NCI-H187 treated with DMSO at 0.1 percent for 48 hours (cell line): ENCODE measurements at regions not wholly inside any gene's neighbourhood (a gene's known extent, or its start where the extent isn't known, plus 50 kb on each side); places are given as distances from the start of the nearest gene placed in this dataset.

Source experiments
- DNase-seq: peaks from one replicate; lab custom pipeline; 2025; lab: John Stamatoyannopoulos, UW

DNA sequence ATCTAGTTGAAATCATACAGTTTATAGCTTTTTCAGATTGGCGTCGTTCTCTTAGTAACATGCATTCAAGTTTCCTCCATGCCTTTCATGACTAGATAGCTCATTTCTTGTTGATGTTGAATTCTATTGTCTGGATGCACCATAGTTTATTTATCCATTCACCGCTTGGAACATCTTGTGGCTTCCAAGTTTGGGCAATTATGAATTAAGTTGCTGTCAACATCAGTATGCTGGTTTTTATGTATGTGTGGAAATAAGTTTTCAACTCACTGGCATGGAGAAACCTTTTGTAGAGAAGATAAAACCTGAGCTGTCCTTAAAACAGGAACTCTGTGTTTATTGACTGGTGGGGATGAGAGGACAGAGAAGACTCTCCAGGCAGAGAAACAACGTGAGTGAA lies 248.0 kb downstream of the CDC5L start:
- no peak for DNase-seq

DNA sequence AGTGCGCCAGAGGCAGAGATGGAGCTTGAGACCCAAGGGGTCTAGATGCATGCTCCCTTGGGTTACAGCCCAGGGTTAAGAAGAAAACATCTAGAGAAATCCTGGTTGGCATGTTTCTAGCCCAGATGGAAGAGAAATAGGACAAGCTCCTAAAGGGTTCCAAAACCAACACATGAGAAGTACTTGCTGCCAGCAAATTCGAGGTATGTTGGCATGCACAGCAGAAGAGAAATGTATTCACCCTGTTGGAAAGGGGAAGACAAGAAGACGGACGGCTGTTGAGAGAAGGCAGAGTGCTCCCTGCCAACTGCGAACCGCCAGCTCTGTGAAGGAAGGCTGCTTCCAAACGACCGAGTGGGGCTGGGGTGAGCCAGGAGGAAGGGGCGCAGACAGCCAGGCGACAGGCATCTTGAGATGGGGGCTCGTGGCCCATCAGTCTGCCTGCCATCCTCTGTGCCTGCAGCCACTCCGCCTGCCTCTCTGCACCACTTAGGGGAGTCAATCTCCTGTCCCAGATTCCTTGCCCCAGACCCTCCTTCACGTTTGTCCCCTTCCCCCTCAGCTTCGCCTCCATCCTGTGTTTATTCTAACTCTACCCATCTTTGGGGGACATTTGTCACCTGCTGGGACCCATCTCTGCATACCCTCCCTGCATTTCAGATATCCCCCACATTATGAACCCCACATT lies 249.2 kb downstream of the CDC5L start:
- no peak for DNase-seq

- DNase-seq = no peak
Measured at GRCh38 chr6:44641344-44642031, 254.0 kb downstream of the CDC5L start.

DNA sequence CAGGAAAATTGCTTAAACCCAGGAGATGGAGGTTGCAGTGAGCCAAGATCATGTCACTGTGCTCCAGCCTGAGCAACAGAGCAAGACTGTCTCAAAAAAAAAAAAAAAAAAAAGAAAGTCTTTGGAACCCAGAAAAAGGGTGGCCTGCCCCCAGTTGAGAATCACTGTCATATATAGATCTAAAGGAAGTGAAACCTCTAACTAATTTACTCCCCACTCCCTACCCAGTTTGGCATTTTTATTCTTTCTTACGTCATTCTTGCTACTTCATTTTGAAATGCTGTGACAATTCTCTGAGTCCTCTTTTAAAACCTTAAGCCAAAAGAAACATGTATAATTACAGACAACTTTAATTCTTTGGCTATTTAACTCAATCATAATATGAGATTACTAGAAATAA lies 254.8 kb downstream of the CDC5L start:
- DNase-seq = no peak

- DNase-seq = no peak
Measured at GRCh38 chr6:44642870-44643522, 255.5 kb downstream of the CDC5L start.

- DNase-seq = no peak
Measured at GRCh38 chr6:44645276-44645675, 257.8 kb downstream of the CDC5L start.

GRCh38 chr6:44646355-44646754 lies 258.8 kb downstream of the CDC5L start:
- DNase-seq = no peak

GRCh38 chr6:44649365-44650025 lies 262.0 kb downstream of the CDC5L start:
- DNase-seq = no peak

GRCh38 chr6:44650495-44650894 lies 263.0 kb downstream of the CDC5L start:
- DNase-seq = no peak

DNA sequence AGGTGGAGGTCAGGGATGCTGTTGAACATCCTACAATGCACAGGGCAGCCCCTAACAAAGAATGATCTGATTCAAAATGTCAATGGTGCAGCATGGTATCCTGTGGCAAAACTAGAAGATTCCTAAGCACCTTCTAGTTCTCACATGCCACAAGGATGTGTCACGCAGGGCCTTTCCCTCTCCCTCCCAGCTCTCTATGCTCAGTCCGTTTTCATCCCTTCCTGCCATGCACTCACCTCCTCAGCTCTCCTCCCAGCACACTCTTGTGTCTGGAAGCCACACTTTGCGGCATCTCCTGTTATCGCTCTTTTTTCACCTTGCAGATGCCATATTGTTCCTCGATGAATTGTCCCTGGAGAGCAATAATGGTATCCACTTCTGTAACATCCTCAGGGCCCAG lies 263.4 kb downstream of the CDC5L start:
- no peak for DNase-seq

DNA sequence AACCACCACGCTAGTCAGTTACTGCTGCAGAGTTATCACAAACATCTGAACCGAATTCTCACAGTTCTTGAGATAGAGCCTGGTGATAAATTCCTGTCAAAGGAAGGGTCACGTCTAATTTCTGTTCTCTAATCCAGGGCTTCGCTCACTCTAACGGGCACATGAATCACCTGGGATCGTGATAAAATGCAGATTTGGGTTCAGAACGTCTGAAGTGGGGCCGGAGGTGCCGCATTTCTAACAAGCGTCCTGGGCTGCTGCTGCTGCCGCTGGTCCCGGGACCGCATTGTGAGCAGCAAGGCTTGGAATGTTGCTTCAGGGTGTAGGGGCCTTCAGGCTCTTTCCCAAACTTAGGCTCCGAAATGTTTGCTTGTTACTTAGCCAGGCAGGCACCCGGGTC lies 264.1 kb downstream of the CDC5L start:
- DNase-seq = no peak

- DNase-seq = no peak
Measured at GRCh38 chr6:44652547-44652946, 265.0 kb downstream of the CDC5L start.

DNA sequence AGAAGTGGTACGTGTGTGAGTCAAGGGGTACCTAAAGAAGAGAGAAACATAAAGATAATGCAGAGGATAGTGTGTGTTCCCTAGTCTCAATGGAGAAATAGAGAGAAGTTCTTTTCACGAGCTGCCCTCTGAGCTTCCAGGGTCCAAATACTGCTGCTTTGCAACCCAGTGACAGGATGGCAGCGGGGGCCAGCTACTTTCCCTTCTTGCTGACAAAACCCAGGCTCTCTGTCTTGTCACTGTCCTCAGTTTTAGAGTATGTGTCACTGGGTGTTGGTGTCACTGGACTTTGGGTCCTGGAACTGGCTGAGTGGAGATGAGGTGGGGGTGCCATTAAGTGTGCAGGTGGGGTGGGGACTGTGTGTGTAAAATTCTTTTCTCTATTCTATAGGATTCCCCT lies 265.6 kb downstream of the CDC5L start:
- DNase-seq = no peak

DNA sequence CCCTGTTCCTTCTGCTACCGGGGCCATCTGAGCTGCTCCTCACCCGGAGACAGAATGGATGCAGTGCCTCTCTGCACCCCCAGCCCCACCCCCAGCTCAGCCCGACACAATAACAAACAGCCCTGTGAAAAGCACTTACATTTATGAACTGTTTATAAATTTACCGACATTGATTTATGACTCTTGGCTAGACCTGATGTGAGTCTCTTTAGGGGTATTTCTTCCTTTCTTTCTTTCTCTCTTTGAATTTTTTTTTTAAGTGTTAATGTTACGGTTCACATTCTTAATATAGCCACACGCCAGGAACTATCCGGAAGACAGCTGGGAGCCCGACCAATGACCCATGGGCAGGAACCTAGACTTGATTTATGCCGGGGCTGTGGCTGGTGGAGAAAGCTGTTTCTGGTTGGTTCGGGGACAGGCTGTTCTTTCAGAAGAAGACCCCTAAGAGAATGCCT lies 266.3 kb downstream of the CDC5L start:
- no peak for DNase-seq

DNA sequence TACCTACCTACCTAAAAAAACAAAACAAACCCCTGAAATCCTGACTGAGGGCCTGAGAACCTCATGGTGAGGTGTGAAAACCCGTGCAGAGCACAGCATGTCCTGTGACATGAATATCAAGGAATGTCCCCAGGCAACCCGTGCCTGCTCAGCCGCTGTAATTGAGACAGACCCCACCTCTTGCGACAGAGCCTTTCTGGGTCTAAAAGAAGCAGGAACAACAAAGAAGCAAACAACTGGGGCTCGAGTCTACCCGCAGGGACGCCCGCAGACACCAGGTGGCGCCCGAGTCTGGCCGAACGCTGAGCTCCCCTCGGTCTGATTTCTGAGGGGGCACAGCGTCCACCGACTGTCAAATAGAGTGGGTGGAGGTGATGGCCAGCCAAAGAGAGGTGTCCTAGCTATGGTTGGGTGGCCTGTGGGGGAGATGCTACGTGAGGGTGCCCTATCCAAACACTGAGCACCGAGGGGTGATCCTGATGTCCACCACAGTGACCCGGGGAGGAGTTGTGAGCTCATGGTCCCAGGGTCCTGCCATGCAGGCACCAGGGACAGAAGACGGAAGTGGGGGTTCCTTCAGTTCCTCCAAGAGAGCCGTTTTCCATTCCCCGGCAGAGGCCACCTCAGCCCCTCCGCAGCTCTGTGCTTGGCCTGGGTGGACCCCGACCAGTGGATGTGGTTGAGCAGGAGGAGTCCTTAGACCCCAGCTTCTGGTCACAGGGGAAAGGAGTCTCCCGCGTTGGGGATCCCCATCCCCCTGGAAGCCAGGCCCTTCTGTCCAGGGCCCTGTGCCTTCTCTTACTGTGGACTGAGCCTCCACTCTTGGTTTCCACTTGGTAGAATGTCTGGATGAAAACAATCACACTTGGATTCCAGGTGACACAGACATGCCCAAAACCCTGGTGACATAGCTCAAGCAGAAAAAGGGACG lies 268.2 kb downstream of the CDC5L start:
- DNase-seq = no peak

DNA sequence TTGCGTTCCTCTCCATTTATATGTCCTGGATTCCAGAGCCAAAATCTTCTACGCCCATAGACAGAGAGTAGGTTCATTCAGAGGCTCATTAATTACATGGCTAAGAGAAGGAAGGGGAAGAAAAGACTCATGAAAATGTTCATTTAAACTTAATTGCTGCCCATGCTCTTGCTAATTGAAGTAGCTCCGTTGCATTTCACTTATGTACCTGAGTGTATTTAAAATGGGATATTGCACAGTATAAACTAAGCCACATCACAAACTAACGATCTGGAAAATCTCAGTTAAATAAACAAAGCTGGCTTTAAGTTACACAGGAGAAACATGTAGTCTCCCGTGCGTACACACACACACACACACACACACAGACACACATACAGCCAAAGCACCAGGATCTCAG lies 269.2 kb downstream of the CDC5L start:
- DNase-seq = no peak

DNA sequence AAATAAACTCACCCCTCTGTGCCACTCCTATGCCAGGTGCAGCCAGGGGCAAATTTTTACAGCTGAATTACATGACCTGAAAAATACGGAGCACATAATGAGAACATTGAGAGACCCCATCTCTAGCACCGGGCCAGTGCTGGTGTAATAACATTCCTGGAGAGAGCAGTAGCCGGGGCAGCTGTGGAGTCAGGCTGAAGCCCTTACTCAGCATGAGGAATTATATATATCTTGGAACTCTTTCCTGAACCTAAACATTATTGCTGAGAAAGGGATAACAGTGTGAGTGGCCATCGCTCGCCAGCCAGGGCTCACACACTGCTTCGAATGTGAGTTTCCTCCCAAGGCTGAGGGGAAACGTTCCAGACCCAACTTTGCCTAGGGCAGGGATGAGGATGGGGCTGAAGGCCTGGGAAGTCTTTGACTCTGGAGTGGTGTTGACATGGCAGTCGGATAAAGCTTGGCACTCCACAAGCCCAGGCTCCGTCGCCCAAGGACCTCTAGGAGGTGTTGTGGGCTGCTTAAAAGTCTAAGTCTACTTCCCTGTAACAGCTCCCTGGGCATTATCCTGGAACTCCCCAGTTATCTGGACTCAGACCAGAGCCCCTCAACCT lies 269.8 kb downstream of the CDC5L start:
- no peak for DNase-seq

DNA sequence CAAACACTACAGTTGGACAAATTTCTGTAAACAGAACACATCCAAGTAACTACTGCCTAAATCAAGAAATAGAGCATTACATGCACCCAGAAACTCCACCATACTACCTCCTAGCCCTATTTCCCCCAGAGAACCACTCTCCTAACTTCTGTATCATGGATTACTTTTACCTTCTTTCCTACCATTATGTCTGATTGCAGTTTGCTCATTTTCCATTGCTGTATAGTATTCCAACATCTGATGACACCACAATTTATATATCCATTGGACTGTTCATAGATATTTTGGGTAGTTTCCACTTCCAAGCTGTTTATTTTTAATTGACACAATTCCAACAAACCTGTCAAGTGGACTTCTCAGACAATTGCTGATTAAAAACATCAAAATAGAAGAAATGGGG lies 271.1 kb downstream of the CDC5L start:
- no peak for DNase-seq

- DNase-seq = no peak
Measured at GRCh38 chr6:44659726-44660125, 272.2 kb downstream of the CDC5L start.

- no peak for DNase-seq
Measured at GRCh38 chr6:44660561-44661220, 273.2 kb downstream of the CDC5L start.
